ENCODE measurements at regions not wholly inside any gene's neighbourhood (a gene's known extent, or its start where the extent isn't known, plus 50 kb on each side); places are given as distances from the start of the nearest gene placed in this dataset.

- TF ChIP-seq CTCF (conservative IDR thresholded peaks at IDR 0.05), result no peak
Measured at GRCh38 chr6:163834226-163834970, 419.9 kb downstream of the QKI start.

GRCh38 chr6:163831736-163832135 lies 417.2 kb downstream of the QKI start:
- no peak overlapping the region for H3K27ac ChIP-seq
- TF ChIP-seq CTCF (conservative IDR thresholded peaks at IDR 0.05), result no peak

More at GRCh38 chr6:163834226-163834970, 419.9 kb downstream of the QKI start:
- H3K27ac ChIP-seq, result no peak overlapping the region

DNA sequence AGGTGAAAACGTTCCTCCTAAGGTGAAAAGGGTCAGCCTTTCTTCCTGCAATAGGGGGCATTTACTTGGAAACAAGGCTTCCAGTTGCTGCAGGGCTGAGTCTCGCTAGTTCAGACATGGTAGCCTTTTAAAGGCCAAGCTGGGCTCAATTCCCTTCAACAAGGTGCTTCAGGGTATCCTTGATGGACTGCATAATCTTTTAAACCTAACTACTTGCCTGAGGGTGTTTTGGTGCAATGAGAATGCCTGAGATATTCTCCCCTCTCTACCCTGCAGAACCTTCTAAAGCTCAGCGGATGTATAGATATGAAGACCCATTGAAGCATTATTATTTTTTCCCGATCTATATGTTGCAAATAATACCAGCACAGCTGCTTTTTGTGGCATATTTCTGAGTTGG lies 416.1 kb downstream of the QKI start:
- TF ChIP-seq CTCF (conservative IDR thresholded peaks at IDR 0.05), result no peak
- H3K27ac ChIP-seq, result no peak overlapping the region

GRCh38 chr6:163828038-163828795 lies 413.7 kb downstream of the QKI start:
- no peak for TF ChIP-seq CTCF (conservative IDR thresholded peaks at IDR 0.05)
- no peak overlapping the region for H3K27ac ChIP-seq

GRCh38 chr6:163827143-163827542 lies 412.6 kb downstream of the QKI start:
- H3K27ac ChIP-seq, result no peak overlapping the region
- TF ChIP-seq CTCF (conservative IDR thresholded peaks at IDR 0.05), result no peak

GRCh38 chr6:163826629-163827028 lies 412.1 kb downstream of the QKI start:
- TF ChIP-seq CTCF (conservative IDR thresholded peaks at IDR 0.05), result no peak
- H3K27ac ChIP-seq, result no peak overlapping the region

DNA sequence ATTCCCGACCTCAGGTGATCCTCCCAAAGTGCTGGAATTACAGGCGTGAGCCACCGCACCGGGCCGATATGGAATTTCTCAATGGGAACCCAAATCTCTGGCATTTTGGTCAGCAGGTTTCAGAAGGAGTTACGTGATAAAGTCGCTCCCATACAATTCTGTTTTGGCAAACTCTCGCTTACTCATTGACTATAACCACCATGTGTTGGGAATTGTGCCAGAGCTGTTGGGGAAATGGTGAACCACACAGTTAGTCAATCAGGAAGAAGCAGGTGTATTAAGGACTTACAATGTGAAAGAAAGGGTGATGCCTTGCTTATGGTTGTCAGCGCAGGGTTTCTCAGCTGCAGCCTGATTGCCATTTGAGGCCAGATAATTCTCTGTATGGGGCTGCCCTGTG lies 410.5 kb downstream of the QKI start:
- TF ChIP-seq CTCF (conservative IDR thresholded peaks at IDR 0.05), result no peak
- no peak overlapping the region for H3K27ac ChIP-seq
